ENCODE measurements at regions not wholly inside any gene's neighbourhood (a gene's known extent, or its start where the extent isn't known, plus 50 kb on each side); places are given as distances from the start of the nearest gene placed in this dataset.

DNA sequence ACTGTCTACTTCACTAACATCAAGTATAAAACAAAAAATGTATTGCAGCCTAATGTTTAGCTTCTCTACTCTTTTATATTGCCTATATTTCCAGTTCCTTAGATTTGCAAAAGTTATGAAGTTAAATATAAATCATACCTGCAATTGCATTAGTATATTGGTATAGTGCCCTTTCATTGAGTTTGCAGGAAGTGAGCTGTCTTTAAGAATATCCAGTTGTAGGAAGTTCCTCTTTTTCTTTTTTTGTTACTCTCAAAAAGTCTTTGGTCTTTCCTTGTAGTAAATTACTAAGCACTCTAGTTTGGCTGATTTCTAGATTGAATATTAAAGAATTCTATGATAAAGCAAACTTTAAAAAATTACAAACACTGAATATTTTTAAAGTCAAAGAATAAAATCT, 71.3 kb upstream of the FN1 start:
- ATAC-seq (no peak), DNase-seq (no peak)
- Histone ChIP-seq H3K27me3 (no peaks in the 10 kb centered on the region), H3K27ac (no peak overlapping the region), H3K36me3 (replicated peaks in 1 of 2; ENCODE audit: insufficient read depth in 1 of 2, low read depth in 2 of 2) (no peaks in the 10 kb centered on the region), H3K9me3 (no peaks in the 10 kb centered on the region), H3K4me3 (no peak overlapping the region), H3K4me1 (peaks cover 11% of the 10 kb centered on the region)
- TF ChIP-seq, protein P1, sequence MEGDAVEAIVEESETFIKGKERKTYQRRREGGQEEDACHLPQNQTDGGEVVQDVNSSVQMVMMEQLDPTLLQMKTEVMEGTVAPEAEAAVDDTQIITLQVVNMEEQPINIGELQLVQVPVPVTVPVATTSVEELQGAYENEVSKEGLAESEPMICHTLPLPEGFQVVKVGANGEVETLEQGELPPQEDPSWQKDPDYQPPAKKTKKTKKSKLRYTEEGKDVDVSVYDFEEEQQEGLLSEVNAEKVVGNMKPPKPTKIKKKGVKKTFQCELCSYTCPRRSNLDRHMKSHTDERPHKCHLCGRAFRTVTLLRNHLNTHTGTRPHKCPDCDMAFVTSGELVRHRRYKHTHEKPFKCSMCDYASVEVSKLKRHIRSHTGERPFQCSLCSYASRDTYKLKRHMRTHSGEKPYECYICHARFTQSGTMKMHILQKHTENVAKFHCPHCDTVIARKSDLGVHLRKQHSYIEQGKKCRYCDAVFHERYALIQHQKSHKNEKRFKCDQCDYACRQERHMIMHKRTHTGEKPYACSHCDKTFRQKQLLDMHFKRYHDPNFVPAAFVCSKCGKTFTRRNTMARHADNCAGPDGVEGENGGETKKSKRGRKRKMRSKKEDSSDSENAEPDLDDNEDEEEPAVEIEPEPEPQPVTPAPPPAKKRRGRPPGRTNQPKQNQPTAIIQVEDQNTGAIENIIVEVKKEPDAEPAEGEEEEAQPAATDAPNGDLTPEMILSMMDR (IDR thresholded peaks at IDR 0.05) = no peak
- TF ChIP-seq POLR2A (IDR thresholded peaks at IDR 0.05) = no peak
- intact Hi-C loops (cut with DNase I) = no loop called here

DNA sequence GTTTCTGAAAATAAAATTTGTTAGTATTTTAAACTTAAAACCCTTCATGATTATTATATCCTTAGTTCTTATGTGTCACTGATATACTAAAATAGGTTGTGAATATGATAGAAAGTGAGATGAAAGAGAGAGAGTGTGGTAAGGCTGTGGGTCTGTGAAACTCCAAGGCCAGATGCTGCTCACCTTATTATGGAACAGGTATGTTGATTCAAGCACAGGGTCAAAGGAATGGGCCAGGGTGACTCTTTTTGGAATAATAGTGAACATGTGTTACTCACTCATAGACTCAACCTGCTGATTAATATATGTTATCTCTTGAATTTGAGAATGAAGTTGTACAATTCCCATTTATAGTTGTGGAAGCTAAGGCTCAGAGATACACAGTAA, 70.7 kb upstream of the FN1 start:
- Histone ChIP-seq H3K4me1 (peaks cover 11% of the 10 kb centered on the region), H3K36me3 (replicated peaks in 1 of 2; ENCODE audit: insufficient read depth in 1 of 2, low read depth in 2 of 2) (no peaks in the 10 kb centered on the region), H3K4me3 (no peak overlapping the region), H3K27ac (no peak overlapping the region), H3K9me3 (no peaks in the 10 kb centered on the region), H3K27me3 (no peaks in the 10 kb centered on the region)
- DNase-seq (no peak), ATAC-seq (no peak)
- no peak for TF ChIP-seq POLR2A (IDR thresholded peaks at IDR 0.05)
- TF ChIP-seq, protein P1 (IDR thresholded peaks at IDR 0.05) = no peak
- intact Hi-C loops (cut with DNase I) = no loop called here

DNA sequence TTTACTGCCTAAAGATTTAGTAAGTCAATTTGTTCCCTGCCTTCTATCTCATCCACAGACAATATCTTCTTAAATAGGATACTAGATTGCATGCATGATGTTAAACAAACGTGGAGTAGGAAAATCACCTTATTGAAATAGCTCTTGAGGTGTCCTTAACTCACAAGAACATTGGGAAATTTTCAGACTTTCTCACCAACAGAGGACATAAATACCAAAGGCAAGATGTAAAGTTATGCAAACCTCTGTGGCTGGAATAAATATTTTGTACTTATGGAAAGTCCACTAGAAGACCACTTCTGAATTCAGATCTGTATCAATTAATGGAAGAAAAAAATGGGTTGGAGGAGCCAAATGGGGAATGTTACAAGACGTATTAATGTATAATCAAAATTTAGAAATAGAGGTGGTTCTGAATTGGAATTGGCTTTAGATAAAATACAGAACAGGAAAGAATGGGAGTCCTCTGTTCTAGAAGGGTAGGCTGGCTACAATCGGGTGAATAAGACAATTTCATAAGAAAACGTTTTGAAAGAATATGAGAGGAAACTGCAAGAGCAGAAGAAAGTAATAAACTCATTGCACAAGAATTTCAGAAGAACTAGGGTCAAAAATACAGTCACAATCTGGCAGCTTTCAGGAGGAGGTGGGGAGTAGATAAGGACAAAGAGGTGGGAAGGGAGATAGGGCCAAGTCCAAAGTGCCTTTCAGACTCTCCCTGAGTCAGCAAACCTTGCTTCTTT, 69.3 kb upstream of the FN1 start:
- Histone ChIP-seq H3K36me3 (replicated peaks in 1 of 2; ENCODE audit: insufficient read depth in 1 of 2, low read depth in 2 of 2) (no peaks in the 10 kb centered on the region), H3K27me3 (no peaks in the 10 kb centered on the region), H3K27ac (no peak overlapping the region), H3K4me3 (no peak overlapping the region), H3K4me1 (peaks cover 11% of the 10 kb centered on the region), H3K9me3 (no peaks in the 10 kb centered on the region)
- 36 to 42% methylated on average over 4 of the region's 4 CpGs for WGBS, 2 donors
- peak; percentile 20 to 69 (median 44) for DNase-seq
- intact Hi-C loops (cut with DNase I) = no loop called here
- peak; percentile 96 for ATAC-seq
- TF ChIP-seq POLR2A (IDR thresholded peaks at IDR 0.05) = no peak
- TF ChIP-seq, protein P1 (IDR thresholded peaks at IDR 0.05) = no peak

DNA sequence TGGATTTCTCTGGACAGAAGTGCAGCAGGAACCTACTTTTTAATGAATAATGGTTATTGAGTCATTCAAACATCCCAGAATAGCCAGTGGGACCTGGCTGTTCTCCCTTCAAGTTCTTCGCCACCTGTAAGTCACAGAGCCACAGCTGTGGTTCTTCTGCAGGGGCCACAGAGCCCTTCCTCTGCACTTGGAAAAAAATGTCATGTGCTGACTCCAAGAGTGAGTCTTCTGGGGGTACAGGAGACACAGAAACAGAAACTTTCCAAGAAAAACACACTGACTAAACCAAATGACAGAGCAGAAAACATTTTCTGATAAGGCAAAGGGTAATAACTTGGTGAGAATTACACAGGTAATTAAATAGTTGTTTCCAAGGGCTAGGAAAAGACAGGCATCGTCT, 68.7 kb upstream of the FN1 start:
- no peak overlapping the region for H3K4me3 ChIP-seq
- DNase-seq = no peak
- H3K4me1 ChIP-seq = peaks cover 11% of the 10 kb centered on the region
- H3K36me3 ChIP-seq (replicated peaks in 1 of 2; ENCODE audit: insufficient read depth in 1 of 2, low read depth in 2 of 2) = no peaks in the 10 kb centered on the region
- 74 to 81% methylated on average over 2 of the region's 2 CpGs for WGBS, 2 donors
- H3K27ac ChIP-seq = no peak overlapping the region
- intact Hi-C loops (cut with DNase I) = no loop called here
- TF ChIP-seq POLR2A (IDR thresholded peaks at IDR 0.05) = no peak
- TF ChIP-seq, protein P1 (IDR thresholded peaks at IDR 0.05) = no peak
- H3K27me3 ChIP-seq = no peaks in the 10 kb centered on the region
- H3K9me3 ChIP-seq = no peaks in the 10 kb centered on the region
- no peak for ATAC-seq

DNA sequence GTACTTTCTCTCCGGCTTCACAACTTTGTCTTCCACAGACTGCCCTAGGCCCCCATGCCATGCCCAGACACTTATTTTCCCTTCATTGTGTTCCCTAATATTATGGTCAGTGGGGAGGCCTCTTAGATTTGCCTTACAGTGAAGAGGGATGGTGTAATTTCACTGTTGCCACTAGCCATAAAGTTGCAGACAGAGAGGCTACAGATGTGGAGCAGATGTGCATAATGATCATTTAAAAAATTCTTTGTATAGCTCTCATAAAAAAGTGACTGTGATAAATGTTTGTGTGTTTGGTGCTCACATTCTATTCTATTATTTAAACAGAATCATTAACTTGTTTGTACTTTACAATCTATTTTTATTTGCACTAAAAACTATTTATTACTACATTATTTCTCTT, 67.5 kb upstream of the FN1 start:
- intact Hi-C loops (cut with DNase I) = no loop called here
- Histone ChIP-seq H3K4me3 (no peak overlapping the region), H3K27ac (no peak overlapping the region), H3K27me3 (no peaks in the 10 kb centered on the region), H3K4me1 (peaks cover 11% of the 10 kb centered on the region), H3K9me3 (no peaks in the 10 kb centered on the region), H3K36me3 (replicated peaks in 1 of 2; ENCODE audit: insufficient read depth in 1 of 2, low read depth in 2 of 2) (no peaks in the 10 kb centered on the region)
- 92% methylated on average over 1 of the region's 1 CpG for WGBS, 2 donors
- TF ChIP-seq, protein P1 (IDR thresholded peaks at IDR 0.05) = no peak
- no peak for TF ChIP-seq POLR2A (IDR thresholded peaks at IDR 0.05)
- no peak for DNase-seq
- ATAC-seq = no peak

All from body of pancreas (tissue), 4 donors.